ENCODE measurements at regions not wholly inside any gene's neighbourhood (a gene's known extent, or its start where the extent isn't known, plus 50 kb on each side); places are given as distances from the start of the nearest gene placed in this dataset.

DNA sequence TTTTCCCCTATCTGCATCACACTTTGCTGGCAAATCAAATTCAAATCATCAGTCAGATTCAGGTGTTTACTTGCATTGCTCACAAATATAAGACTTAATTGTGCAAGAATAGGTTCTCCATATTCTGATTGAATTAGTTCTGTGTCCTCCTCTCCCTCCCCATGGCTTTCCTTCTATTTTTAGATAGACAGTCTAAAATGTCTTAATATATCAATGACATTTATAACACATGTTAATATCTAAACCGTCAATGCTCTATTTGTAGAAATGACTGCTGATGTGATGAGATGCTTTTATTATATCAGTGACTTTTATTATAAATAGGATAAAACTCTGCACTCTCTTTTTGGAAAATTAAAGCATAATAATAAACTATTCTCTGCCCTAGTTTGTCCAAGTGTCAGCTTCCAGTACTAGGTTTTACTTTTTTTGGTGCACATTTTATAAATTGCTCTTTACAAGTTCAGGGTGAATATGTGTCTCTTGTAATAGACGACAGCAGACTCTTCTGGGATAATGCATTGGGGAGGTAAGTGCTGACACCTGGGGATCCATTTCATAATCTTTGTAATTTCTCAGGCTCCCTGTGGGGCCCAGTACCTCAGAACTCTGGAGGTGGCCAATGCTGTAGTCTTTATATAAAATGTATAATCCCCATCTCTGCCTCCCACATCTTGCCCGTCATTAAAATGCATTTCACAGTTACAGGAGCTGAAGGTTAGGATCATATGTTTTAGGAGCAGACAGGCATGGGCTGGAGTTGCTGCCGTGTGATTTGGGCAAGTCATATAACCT, 321.5 kb downstream of the BRINP1 start:
- TF ChIP-seq, protein P1, sequence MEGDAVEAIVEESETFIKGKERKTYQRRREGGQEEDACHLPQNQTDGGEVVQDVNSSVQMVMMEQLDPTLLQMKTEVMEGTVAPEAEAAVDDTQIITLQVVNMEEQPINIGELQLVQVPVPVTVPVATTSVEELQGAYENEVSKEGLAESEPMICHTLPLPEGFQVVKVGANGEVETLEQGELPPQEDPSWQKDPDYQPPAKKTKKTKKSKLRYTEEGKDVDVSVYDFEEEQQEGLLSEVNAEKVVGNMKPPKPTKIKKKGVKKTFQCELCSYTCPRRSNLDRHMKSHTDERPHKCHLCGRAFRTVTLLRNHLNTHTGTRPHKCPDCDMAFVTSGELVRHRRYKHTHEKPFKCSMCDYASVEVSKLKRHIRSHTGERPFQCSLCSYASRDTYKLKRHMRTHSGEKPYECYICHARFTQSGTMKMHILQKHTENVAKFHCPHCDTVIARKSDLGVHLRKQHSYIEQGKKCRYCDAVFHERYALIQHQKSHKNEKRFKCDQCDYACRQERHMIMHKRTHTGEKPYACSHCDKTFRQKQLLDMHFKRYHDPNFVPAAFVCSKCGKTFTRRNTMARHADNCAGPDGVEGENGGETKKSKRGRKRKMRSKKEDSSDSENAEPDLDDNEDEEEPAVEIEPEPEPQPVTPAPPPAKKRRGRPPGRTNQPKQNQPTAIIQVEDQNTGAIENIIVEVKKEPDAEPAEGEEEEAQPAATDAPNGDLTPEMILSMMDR (IDR thresholded peaks at IDR 0.05) = no peak
- TF ChIP-seq EZH2 (IDR thresholded peaks at IDR 0.05) = no peak
- no peak for TF ChIP-seq EZH2phosphoT487 (IDR thresholded peaks at IDR 0.05)
